HG03039 (cell line): ENCODE measurements at regions not wholly inside any gene's neighbourhood (a gene's known extent, or its start where the extent isn't known, plus 50 kb on each side); places are given as distances from the start of the nearest gene placed in this dataset.
"Not testable (repeated sequence)": the region's sequence is repeated elsewhere in the genome, so short reads cannot be mapped to it uniquely, and the experiment has no call there.

Source experiments
- ATAC-seq: cut with Tn5 transposase; IDR thresholded peaks from one replicate; pipeline ENCODE4 v1.9.1; 2021; ENCODE audit warnings: mild to moderate bottlenecking, moderate library complexity; ENCODE audit not compliant: unreplicated experiment

- ATAC-seq: no peak
Measured at GRCh38 chr13:69283301-69283700, 824.3 kb upstream of the ATXN8OS start.

DNA sequence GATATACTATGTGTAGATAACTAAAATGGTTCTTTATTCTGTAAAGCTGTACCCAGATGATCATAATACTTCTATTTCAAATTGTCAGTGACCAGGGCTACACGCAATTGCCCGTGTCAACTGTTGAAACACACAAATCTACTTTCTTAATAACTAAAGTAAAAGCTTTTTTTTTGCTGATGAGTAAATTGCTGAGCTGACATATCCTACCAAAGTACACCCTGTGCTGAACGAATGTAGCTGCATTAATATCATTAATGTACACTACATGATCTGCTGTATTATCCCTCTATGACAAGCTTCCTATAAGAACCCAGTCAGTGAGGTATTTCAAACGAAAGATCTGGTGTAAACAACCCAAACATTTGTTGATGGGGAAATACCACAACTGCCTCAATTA, 827.2 kb upstream of the ATXN8OS start:
- no peak for ATAC-seq

DNA sequence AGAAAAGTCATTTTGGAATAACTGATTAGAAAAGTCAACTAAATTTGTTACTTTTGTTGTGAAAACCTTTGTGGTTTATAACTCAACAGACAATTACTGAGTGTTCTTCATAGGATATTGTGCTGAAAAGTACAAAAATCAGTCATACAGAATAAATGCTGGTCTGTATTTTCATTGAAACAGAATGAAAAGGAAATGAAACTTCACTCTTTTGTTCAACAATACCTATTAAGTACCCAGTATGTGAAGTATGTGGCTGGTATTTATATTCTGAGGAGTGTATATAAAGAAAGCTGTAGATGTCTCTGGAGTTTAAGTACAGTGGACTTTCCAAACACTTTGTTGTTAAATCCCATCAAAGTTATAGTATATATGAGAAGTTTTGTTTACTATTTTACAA, 828.4 kb upstream of the ATXN8OS start:
- no peak for ATAC-seq

DNA sequence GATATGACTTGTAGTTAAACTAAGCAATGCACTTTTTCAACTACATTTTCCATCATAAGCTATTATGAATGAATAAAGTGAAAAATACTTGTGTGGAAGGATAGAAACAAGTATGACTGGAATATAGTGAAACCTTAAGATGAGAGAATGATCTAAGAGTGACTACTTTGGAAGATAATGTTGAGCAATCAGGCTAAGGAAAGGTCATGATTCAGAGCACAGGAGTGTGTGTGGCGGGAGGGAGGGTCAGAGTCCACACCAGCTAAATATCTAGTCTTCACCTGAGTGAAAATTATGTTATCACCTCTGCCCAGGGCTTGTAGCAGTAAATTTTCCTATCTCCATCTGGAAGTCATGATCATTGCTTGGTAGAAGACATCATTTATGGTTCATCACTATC, 833.4 kb upstream of the ATXN8OS start:
- no peak for ATAC-seq

DNA sequence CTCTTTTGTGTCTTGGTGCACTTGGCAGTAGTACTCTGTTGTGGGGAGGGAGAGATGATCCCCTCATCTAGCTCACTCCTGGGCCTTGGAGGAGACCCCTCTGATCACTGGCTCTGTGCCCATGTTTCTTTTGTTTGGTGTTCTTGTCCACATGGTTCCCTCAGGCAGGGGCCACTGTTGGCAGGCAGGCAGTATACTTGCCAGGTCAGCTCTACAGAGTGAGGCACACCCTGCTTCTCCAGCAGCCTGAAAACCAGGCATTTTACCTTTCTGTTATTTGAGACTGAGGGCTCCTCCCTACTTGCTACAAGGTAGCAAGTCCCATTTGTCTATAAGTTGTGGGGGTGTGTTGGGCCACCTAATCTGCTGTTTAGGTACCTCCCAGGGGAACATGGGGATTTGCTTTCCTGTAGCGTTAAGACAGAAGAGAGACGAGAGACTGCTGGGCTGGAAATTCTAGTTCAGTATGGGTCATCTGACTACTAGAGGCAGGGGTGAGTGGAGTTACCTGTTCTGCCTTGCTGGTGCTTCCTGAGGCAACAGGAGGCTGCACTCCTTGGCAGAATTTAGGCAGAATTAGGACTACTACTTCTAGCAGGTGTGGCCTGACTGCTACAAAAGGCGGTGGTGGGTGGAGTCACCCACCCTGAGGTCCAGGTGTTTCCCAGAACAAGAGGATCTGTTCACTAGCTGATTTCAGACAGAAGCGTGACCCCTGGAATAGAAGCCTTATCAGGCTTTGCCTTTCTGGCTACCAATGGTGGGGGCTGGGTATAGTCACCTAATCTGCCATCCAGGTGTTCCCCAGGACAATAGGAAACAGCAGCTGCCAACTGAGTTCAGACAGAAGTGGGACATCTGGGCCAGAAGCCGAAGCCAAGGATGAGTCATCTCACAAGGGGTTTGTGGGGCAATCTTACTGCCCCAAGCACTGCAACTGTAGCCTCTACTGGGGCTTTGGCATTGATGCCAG, 843.0 kb upstream of the ATXN8OS start:
- no peak for ATAC-seq

DNA sequence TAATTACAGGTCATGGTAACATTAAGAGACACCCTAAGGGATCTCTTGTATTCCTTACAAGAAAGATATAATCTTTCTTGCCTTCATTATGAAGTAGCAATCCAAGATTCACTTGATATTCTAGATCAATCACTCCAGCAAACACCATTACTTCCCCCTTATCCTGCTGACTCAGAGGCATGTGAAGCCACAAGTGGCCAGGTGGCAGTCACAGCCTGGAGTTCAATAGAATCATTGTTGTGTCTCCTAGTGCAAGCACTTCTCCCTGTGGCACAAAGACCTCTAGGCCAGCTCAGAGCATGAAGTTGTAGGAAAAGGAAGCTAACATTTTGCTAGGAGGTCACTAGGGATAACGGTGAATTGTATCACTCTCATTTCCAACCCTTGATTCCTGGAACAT, 864.3 kb upstream of the ATXN8OS start:
- no peak for ATAC-seq

- no peak for ATAC-seq
Measured at GRCh38 chr13:69234171-69234570, 873.5 kb upstream of the ATXN8OS start.

- no peak for ATAC-seq
Measured at GRCh38 chr13:69226427-69226826, 881.2 kb upstream of the ATXN8OS start.

DNA sequence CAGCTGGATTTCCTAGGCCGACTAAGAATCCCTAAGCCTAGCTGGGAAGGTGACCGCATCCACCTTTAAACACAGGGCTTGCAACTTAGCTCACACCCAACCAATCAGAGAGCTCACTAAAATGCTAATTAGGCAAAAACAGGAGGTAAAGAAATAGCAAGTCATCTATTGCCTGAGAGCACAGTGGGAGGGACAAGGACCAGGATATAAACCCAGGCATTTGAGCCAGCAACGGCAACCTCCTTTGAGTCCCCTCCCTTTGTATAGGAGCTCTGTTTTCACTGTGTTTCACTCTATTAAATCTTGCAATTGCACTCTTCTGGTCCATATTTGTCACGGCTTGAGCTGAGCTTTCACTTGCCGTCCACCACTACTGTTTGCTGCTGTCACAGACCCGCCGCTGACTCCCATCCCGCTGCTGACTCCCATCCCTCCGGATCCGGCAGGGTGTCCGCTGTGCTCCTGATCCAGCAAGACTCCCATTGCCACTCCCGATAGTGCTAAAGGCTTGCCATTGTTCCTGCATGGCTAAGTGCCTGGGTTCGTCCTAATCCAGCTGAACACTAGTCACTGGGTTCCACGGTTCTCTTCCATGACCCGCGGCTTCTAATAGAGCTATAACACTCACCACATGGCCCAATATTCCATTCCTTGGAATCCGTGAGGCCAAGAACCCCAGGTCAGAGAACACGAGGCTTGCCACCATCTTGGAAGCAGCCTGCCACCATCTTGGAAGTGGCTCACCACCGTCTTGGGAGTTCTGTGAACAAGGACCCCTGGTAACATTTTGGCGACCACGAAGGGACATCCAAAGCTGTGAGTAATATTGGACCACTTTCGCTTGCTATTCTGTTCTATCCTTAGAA, 885.8 kb upstream of the ATXN8OS start:
- not testable (repeated sequence) for ATAC-seq

- ATAC-seq: no peak
Measured at GRCh38 chr13:69213396-69213795, 894.2 kb upstream of the ATXN8OS start.

- ATAC-seq: no peak
Measured at GRCh38 chr13:69204620-69205019, 903.0 kb upstream of the ATXN8OS start.

DNA sequence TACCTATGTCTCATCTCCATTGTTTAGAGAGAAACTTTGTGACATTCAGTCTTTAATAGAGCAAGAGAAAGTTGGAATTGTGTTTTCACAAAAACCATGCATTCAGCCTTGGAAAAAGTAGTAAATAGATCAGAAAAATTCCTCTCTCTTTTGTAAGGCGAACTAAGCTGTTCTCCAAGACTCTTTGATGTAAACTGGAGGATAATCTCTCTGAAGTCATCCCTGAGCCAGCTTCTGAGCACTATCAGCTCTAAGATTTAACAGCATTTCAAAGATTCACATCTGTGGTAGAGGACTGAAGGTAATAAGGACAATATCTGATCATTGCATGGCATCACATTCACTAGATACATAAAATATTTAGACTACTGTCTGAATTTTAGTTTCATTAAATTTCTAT, 904.6 kb upstream of the ATXN8OS start:
- no peak for ATAC-seq

DNA sequence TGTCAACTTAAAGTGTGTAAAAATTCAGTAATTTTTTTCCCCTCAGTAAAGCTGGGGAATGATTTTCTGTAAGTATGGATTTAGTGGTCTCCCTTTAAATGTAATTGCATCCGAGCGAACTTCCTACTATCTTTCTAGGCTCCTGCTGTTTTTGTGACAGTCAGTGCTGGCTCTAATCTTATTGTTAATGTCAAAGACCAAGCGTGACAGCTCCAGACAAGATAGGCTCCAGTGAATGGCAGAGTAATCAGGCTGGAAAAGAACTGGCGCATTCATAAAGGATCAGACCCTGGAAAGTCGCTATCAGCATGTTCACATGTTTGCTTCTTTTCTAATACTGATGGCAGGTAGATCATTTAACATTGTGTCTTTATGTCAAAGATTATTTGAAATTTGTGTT, 908.0 kb upstream of the ATXN8OS start:
- no peak for ATAC-seq

- ATAC-seq: no peak
Measured at GRCh38 chr13:69198706-69199105, 908.9 kb upstream of the ATXN8OS start.

GRCh38 chr13:69194130-69194529, 913.5 kb upstream of the ATXN8OS start:
- no peak for ATAC-seq

- no peak for ATAC-seq
Measured at GRCh38 chr13:69180034-69180433, 927.6 kb upstream of the ATXN8OS start.

DNA sequence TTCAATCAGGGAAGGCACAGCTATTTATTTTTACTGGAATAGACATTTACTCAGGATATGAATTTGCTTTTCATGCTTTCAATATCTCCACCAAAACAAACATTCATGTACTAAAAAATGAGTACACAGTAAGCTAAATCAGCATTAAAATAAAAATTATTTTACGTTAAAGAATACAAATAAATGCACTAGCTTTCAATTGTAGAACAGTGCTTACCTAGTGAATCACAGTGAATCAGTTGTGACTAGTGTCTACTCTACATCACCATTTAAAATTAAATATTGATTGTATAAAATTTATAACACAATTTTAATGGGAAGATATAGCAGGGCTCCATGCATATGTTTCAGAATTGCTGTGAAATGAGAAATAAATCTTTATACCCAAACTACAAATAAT, 929.6 kb upstream of the ATXN8OS start:
- no peak for ATAC-seq

- no peak for ATAC-seq
Measured at GRCh38 chr13:69168436-69168835, 939.2 kb upstream of the ATXN8OS start.

DNA sequence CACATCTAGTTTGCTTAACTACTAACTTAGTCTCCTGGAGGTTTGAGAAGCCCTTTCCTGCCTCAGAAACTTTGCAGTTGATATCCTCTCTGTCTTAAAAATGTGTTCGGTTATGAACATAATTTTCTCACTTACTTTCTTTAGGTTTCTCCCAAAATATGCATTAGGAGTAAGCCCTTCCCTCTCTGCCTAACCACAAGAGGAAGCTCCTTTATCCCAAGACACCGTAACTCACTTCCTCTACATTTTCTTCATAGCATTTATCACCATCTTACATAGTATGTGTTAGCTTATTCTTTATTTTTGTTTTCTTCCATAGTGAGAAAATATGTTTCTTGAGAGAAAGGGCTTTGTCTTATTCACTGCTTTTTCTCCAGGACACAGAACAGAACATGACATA, 952.5 kb upstream of the ATXN8OS start:
- ATAC-seq: no peak

DNA sequence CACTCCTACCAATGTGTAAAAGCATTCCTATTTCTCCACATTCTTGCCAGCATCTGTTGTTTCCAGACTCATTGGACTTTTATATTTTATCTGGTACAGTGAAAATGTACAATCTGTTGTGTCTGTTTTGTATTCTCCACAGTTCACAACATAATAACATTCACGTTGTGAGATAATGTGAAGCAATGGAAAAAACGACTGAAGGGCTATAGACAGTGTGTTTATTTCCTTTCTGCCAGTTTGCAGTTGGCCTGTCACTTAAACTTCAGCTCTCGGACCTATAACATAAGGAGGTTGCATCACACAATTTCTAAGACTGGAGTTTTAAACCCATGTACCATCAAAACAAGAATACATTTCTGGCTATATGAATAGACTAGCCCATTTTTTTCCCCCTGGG, 965.5 kb upstream of the ATXN8OS start:
- ATAC-seq: no peak

DNA sequence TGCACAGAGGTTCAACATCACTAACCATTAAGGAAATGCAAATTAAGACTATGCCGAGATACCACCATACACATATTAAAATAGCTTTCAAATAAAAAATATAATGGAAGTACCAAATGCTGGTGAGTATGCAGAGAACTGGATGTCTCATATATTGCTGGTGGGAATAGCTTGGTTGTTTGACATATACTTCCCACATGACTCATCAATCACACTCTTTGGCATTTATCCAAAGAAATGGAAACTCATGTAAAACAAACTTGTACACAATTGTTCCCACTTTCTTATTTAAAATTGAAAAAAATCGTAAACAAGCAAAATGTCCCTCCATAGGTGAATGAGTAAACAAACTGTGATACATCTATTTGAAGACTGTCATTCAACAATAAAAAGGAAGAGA, 982.6 kb upstream of the ATXN8OS start:
- no peak for ATAC-seq
